ENCODE measurements at regions not wholly inside any gene's neighbourhood (a gene's known extent, or its start where the extent isn't known, plus 50 kb on each side); places are given as distances from the start of the nearest gene placed in this dataset.

- TF ChIP-seq, protein P1, sequence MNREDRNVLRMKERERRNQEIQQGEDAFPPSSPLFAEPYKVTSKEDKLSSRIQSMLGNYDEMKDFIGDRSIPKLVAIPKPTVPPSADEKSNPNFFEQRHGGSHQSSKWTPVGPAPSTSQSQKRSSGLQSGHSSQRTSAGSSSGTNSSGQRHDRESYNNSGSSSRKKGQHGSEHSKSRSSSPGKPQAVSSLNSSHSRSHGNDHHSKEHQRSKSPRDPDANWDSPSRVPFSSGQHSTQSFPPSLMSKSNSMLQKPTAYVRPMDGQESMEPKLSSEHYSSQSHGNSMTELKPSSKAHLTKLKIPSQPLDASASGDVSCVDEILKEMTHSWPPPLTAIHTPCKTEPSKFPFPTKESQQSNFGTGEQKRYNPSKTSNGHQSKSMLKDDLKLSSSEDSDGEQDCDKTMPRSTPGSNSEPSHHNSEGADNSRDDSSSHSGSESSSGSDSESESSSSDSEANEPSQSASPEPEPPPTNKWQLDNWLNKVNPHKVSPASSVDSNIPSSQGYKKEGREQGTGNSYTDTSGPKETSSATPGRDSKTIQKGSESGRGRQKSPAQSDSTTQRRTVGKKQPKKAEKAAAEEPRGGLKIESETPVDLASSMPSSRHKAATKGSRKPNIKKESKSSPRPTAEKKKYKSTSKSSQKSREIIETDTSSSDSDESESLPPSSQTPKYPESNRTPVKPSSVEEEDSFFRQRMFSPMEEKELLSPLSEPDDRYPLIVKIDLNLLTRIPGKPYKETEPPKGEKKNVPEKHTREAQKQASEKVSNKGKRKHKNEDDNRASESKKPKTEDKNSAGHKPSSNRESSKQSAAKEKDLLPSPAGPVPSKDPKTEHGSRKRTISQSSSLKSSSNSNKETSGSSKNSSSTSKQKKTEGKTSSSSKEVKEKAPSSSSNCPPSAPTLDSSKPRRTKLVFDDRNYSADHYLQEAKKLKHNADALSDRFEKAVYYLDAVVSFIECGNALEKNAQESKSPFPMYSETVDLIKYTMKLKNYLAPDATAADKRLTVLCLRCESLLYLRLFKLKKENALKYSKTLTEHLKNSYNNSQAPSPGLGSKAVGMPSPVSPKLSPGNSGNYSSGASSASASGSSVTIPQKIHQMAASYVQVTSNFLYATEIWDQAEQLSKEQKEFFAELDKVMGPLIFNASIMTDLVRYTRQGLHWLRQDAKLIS (CRISPR knock-in tag; IDR thresholded peaks at IDR 0.05; ENCODE audit: borderline replicate concordance), result no peak
- no peak for TF ChIP-seq NR3C1 (CRISPR knock-in tag; conservative IDR thresholded peaks at IDR 0.05; ENCODE audit: low read depth)
- no peak for TF ChIP-seq NFYB (CRISPR knock-in tag; conservative IDR thresholded peaks at IDR 0.05; ENCODE audit: low read depth)
Observed at GRCh38 chr13:59276436-59276835, 887.3 kb downstream of the DIAPH3 start.

Measured in WTC11 (cell line).